Epithelial cell of proximal tubule (primary cell): ENCODE measurements at regions not wholly inside any gene's neighbourhood (a gene's known extent, or its start where the extent isn't known, plus 50 kb on each side); places are given as distances from the start of the nearest gene placed in this dataset.

Experiments used
- DNase-seq: peaks from one replicate; pipeline ENCODE4 v3.0.0-alpha.2; 2011; ENCODE audit warnings: low read depth
- H3K4me3 ChIP-seq: 2 replicates; pipeline ENCODE4 v1.5.1; 2011; ENCODE audit warnings: low read depth, mild to moderate bottlenecking, low read length
- TF ChIP-seq, protein P1 (sequence below): conservative IDR thresholded peaks from 2 replicates; pipeline ENCODE4 v1.5.1; 2012; ENCODE audit warnings: low read depth, mild to moderate bottlenecking, low read length

DNA sequence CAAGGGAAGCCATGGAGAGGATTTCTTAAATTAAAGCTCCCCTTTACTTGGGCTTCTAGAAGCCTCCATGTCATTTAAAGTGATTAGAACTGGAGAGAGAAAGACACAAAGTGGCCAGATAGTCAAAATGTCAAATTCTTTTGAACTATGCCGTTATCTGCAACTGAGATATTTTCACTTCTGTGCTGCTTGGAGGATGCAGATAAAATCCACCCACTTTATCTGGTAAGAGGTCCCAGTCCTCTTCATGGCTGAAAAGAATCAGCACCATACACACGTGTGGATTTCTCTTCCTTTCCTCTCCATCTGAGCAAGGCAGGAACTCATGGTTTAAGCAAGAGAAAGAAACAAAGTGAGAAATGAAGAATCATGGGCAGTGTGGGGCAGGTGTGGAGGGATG, 276.9 kb upstream of the RUNX1 start:
- H3K4me3 ChIP-seq: no peak overlapping the region
- TF ChIP-seq, protein P1, sequence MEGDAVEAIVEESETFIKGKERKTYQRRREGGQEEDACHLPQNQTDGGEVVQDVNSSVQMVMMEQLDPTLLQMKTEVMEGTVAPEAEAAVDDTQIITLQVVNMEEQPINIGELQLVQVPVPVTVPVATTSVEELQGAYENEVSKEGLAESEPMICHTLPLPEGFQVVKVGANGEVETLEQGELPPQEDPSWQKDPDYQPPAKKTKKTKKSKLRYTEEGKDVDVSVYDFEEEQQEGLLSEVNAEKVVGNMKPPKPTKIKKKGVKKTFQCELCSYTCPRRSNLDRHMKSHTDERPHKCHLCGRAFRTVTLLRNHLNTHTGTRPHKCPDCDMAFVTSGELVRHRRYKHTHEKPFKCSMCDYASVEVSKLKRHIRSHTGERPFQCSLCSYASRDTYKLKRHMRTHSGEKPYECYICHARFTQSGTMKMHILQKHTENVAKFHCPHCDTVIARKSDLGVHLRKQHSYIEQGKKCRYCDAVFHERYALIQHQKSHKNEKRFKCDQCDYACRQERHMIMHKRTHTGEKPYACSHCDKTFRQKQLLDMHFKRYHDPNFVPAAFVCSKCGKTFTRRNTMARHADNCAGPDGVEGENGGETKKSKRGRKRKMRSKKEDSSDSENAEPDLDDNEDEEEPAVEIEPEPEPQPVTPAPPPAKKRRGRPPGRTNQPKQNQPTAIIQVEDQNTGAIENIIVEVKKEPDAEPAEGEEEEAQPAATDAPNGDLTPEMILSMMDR: no peak
- DNase-seq: no peak

DNA sequence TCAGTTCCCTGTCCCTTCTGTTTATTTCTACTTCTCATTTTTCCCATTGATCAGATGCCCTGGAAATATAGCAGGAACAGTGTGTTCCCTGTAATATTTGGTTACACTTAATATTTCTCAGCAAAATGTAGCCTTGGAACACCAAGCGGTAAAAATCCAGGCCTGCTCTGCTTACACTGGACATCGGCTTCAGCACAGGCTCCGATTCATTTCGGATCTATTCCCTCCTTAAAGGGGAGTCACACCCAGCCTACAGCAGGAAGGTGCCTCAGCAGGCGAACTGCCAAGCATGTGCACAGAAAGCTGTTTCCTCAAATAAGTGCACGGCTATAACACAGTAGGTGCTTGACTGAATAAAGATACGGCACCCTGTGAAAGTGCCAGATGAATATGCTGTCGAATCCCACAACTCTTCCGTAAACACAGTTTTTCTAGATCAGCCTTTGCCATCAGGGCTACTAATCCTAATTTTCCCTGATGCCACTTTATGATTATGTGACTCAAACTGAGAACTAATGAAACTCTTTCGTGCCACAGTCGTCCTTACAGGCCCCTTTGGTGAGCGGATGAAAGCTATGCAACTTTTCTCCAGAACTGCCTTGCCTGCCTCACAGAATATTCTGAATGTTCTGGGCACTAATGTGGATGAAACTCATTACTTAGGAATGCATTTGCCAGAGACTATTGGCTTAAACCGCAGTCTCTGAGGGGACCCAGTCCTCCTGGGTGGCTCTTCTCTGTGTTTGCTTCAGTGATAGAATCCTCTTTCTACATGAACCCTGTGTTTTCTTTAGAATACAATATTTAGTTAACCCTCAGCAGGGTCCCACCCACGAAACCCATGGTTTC, 275.5 kb upstream of the RUNX1 start:
- no peak overlapping the region for H3K4me3 ChIP-seq
- DNase-seq: no peak
- TF ChIP-seq, protein P1: no peak

DNA sequence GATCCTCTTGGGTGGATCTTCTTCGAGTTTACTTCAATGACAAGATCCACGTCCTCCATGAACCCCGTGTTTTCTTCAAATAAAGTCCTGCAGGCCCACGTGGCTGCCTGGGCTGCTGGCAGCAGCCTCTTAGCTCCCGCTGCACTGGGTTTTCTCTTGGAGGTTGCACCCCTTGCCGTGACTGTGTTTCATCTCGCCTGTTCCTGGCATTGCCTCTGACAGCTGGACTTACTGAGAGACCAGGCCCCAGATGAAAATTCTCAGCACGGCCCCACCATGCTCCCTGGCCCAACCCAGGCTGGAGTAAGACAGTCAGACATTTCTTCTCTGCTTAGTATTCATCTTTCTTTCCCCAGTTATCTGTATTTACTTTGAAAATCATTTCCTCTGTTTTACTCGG, 274.8 kb upstream of the RUNX1 start:
- TF ChIP-seq, protein P1: no peak
- H3K4me3 ChIP-seq: no peak overlapping the region
- DNase-seq: no peak

DNA sequence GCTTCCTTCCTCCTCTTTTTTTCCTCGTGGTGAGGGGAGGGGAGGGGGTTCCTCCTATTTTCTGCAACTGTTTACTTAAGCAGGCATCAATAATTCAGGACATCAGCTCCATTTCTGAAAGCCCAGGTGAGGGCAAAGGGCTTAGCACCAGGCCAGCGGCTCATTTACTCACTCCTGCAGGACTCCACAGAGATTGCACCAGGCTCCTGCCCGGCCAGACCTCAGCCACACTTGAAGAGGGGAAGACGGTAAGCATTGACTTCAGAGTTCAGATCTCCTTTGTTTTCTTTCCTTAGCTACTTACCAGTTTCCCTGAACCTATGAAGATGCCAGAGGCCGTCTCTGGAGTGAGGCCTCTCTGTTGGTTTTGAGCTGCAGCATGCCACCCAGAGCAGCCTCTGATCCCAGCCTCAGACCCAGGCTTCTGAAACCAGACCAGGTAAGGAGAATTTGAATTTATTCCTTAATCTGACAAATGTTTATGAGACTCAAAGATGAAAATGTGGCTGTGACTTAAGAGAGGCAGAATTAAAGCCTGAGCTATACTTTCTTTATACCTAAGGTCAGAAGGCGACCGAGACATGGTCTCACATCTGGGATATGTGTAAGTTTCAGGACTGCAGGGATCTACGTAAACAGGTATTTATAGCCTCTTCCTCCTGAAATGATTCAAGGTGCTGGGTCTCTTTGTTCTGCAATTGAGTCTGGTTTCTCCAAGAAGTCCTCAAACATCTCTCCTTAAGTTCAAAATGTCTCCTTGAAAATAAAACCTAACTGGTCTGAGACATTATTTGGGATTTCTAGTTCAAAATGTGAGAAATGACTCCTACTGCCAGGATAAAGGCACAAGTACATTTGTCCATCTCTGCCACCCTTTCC, 272.5 kb upstream of the RUNX1 start:
- TF ChIP-seq, protein P1: no peak
- H3K4me3 ChIP-seq: no peak overlapping the region
- no peak for DNase-seq

DNA sequence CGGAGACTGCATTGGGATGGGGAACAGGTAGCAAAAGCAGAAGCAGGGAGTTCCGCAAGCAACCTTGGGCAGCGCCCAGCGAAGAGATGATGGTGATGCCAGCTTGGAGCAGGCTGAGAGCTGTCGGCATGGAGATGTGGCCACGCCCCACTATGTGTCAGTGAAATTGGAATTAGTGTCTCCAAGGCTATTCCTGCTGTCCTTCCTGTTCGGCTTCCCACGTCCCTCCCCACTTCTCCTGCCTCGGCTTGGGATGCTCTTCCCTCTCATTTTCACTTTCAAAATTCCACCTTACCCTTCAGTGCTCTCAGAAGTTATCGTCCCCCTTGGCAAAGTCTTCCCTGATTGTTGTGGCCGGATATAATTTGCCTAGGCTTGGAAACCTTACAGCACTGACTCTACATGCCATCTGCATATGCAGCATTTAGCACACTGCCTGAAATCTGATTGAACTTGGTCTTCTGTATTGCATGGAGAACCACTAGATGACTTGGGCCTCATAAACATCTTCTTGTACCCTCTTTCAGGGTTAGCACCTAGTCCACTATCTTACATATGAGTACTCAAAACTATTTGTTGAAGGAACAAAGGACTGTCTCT, 270.7 kb upstream of the RUNX1 start:
- no peak for DNase-seq
- TF ChIP-seq, protein P1: no peak
- H3K4me3 ChIP-seq: no peak overlapping the region

DNA sequence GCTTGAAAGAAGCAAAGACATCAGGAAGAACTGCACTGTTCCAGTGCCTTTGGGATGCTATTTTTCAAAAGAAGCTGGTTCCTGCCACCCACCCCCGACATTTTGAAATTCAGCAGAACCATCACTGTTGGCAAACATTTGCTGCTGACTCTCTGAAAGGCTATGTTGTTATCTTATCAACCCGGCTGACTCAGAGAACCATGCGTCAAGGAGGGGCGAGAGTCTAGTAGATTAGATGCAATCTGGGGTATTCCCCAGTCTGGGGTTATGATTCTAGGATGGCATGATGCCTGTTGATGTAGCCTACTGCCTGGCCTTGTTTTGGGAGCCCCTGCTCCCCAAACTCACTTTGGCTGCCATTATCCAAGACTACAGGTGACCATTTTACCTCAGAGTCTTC, 267.8 kb upstream of the RUNX1 start:
- TF ChIP-seq, protein P1: no peak
- H3K4me3 ChIP-seq: no peak overlapping the region
- no peak for DNase-seq
